GM19395 (cell line): ENCODE measurements at regions not wholly inside any gene's neighbourhood (a gene's known extent, or its start where the extent isn't known, plus 50 kb on each side); places are given as distances from the start of the nearest gene placed in this dataset.
"Not testable (repeated sequence)": the region's sequence is repeated elsewhere in the genome, so short reads cannot be mapped to it uniquely, and the experiment has no call there.

ENCODE experiments used
- ATAC-seq: cut with Tn5 transposase; IDR thresholded peaks from one replicate; pipeline ENCODE4 v1.9.1; 2021; ENCODE audit warnings: mild to moderate bottlenecking, moderate library complexity; ENCODE audit not compliant: unreplicated experiment

GRCh38 chr5:28926422-28926821 lies 1888.0 kb upstream of the CDH9 start:
- no peak for ATAC-seq

GRCh38 chr5:28917631-28918030 lies 1879.2 kb upstream of the CDH9 start:
- no peak for ATAC-seq

GRCh38 chr5:28914297-28914696 lies 1875.9 kb upstream of the CDH9 start:
- ATAC-seq: no peak

- no peak for ATAC-seq
These were observed 1865.3 kb upstream of the CDH9 start for GRCh38 chr5:28903643-28904042.

- ATAC-seq: no peak
These were observed 1858.6 kb upstream of the CDH9 start for GRCh38 chr5:28896949-28897348.

GRCh38 chr5:28880936-28881335 lies 1842.5 kb upstream of the CDH9 start:
- ATAC-seq: no peak

- no peak for ATAC-seq
These were observed 1838.7 kb upstream of the CDH9 start for GRCh38 chr5:28877050-28877449.

- no peak for ATAC-seq
These were observed 1825.6 kb upstream of the CDH9 start for GRCh38 chr5:28864006-28864405.

- ATAC-seq: no peak
These were observed 1824.4 kb upstream of the CDH9 start for GRCh38 chr5:28862860-28863196.

- ATAC-seq: no peak
These were observed 1823.9 kb upstream of the CDH9 start for GRCh38 chr5:28862137-28862859.

- ATAC-seq: no peak
These were observed 1817.2 kb upstream of the CDH9 start for GRCh38 chr5:28855626-28856025.

- no peak for ATAC-seq
These were observed 1812.0 kb upstream of the CDH9 start for GRCh38 chr5:28850320-28850921.

- ATAC-seq: no peak
These were observed 1792.7 kb upstream of the CDH9 start for GRCh38 chr5:28831042-28831441.

- no peak for ATAC-seq
These were observed 1784.8 kb upstream of the CDH9 start for GRCh38 chr5:28823231-28823630.

- ATAC-seq: no peak
These were observed 1783.7 kb upstream of the CDH9 start for GRCh38 chr5:28822071-28822470.

- no peak for ATAC-seq
These were observed 1772.4 kb upstream of the CDH9 start for GRCh38 chr5:28810751-28811136.

- no peak for ATAC-seq
These were observed 1771.7 kb upstream of the CDH9 start for GRCh38 chr5:28809811-28810750.

- ATAC-seq: no peak
These were observed 1770.8 kb upstream of the CDH9 start for GRCh38 chr5:28808967-28809810.

- no peak for ATAC-seq
These were observed 1768.9 kb upstream of the CDH9 start for GRCh38 chr5:28807195-28807729.

- not testable (repeated sequence) for ATAC-seq
These were observed 1760.6 kb upstream of the CDH9 start for GRCh38 chr5:28799035-28799434.

- no peak for ATAC-seq
These were observed 1750.6 kb upstream of the CDH9 start for GRCh38 chr5:28788954-28789353.
